Mesendoderm (in vitro differentiated cells): ENCODE measurements at regions not wholly inside any gene's neighbourhood (a gene's known extent, or its start where the extent isn't known, plus 50 kb on each side); places are given as distances from the start of the nearest gene placed in this dataset. TPM values are rescaled to one million over a fixed set of nuclear protein-coding genes. Genes with fewer than 3 reads are reported as not detected.

Source experiments
- DNase-seq: peaks from one replicate; pipeline ENCODE4 v3.0.0; 2013
- H2AK5ac ChIP-seq: 2 replicates; pipeline ENCODE4 v1.6.1; 2013; ENCODE audit warnings: low read length, inconsistent platforms
- H2BK120ac ChIP-seq: 2 replicates; pipeline ENCODE4 v1.6.1; 2013; ENCODE audit warnings: low read depth, mild to moderate bottlenecking, low read length, moderate library complexity, mixed read lengths
- H2BK15ac ChIP-seq: replicated peaks from 2 replicates; pipeline ENCODE4 v1.6.1; 2013; ENCODE audit warnings: low read depth, mild to moderate bottlenecking, moderate library complexity
- H2BK5ac ChIP-seq: 2 replicates; pipeline ENCODE4 v1.6.1; 2013; ENCODE audit warnings: low read length, inconsistent platforms
- H3K18ac ChIP-seq: 2 replicates; pipeline ENCODE4 v1.6.1; 2013; ENCODE audit warnings: mild to moderate bottlenecking, low read length, mixed read lengths
- H3K23ac ChIP-seq: one replicate; pipeline ENCODE4 v1.6.1; 2013; ENCODE audit warnings: low read length
- H3K27ac ChIP-seq: 2 replicates; pipeline ENCODE4 v1.5.1; 2013; ENCODE audit warnings: low read depth, mild to moderate bottlenecking, inconsistent platforms, low read length, moderate library complexity
- H3K27me3 ChIP-seq: 2 replicates; pipeline ENCODE4 v1.6.1; 2013; ENCODE audit warnings: low read length, control low read depth, mild to moderate bottlenecking, inconsistent platforms; ENCODE audit not compliant: insufficient read depth, poor library complexity
- H3K36me3 ChIP-seq: 2 replicates; pipeline ENCODE4 v1.6.1; 2013; ENCODE audit warnings: low read length, inconsistent platforms; ENCODE audit not compliant: control insufficient read depth, insufficient read depth
- H3K4ac ChIP-seq: one replicate; pipeline ENCODE4 v1.6.1; 2013; ENCODE audit warnings: low read depth, mild to moderate bottlenecking, low read length, moderate library complexity
- H3K4me1 ChIP-seq: 2 replicates; pipeline ENCODE4 v1.6.1; 2013; ENCODE audit warnings: low read depth, low read length, inconsistent platforms; ENCODE audit not compliant: control insufficient read depth
- H3K4me2 ChIP-seq: 2 replicates; pipeline ENCODE4 v1.6.1; 2013; ENCODE audit warnings: low read length
- H3K4me3 ChIP-seq: 2 replicates; pipeline ENCODE4 v1.5.1; 2013; ENCODE audit warnings: mild to moderate bottlenecking, low read length
- H3K56ac ChIP-seq: one replicate; pipeline ENCODE4 v1.6.1; 2013; ENCODE audit warnings: low read length
- H3K79me1 ChIP-seq: 2 replicates; pipeline ENCODE4 v1.6.1; 2013; ENCODE audit warnings: low read length, inconsistent platforms
- H3K79me2 ChIP-seq: 2 replicates; pipeline ENCODE4 v1.6.1; 2013; ENCODE audit warnings: mild to moderate bottlenecking, low read length; ENCODE audit not compliant: control insufficient read depth, insufficient read depth
- H3K9ac ChIP-seq: 2 replicates; pipeline ENCODE4 v1.6.1; 2013; ENCODE audit warnings: low read length, inconsistent platforms
- H4K5ac ChIP-seq: one replicate; pipeline ENCODE4 v1.6.1; 2013; ENCODE audit warnings: low read length
- H4K8ac ChIP-seq: one replicate; pipeline ENCODE4 v1.6.1; 2013; ENCODE audit warnings: low read depth, mild to moderate bottlenecking, control low read depth, low read length, moderate library complexity
- WGBS: extraction: QIAGEN DNeasy Blood & Tissue Kit; methylation state at CpG from one replicate; pipeline ENCODE4 v1.1.7; 2013; ENCODE audit warnings: low lambda C conversion rate, missing lambda C conversion rate; ENCODE audit not compliant: insufficient coverage; ENCODE audit errors: extremely low coverage; 5-methylcytosine and 5-hydroxymethylcytosine counted together
- small RNA-seq: library from polyadenylated mRNA; stranded (forward); fragments of <200 nt; extraction: miRNeasy Mini kit (QIAGEN cat#:217004); gene quantifications from one replicate; pipeline ENCODE3, GENCODE V24; 2013; ENCODE audit not compliant: insufficient read depth

DNA sequence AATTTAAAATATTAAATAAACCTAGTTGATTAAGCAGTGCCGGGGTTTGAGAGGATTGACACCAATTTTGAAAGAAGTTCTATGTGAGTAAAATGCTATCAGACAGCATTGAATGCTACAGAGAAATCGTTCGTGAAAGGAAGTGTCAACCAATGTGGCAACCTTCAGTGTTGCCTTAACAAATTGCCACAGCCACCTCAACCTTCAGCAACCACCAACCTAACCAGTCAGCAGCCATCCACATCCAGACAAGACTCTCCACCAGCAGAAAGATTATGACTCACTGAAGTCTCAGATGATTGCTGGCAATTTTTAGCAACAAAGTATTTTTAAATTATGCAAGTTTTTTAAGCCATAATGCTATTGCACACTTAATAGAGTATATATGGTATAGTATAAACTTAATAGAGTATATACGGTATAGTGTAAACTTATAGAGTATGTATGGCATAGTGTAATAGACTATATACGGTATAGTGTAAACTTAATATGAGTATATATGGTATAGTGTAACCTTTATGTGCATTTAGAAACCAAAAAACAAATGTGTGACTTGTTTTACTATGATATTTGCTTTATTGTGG lies 65.3 kb upstream of the ID4 start:
- H3K23ac ChIP-seq = no peak overlapping the region
- H3K79me2 ChIP-seq = no peaks in the 10 kb centered on the region
- no peak overlapping the region for H3K27ac ChIP-seq
- no peaks in the 10 kb centered on the region for H3K27me3 ChIP-seq
- no peak overlapping the region for H3K56ac ChIP-seq
- no peak overlapping the region for H2BK5ac ChIP-seq
- H2AK5ac ChIP-seq = no peak overlapping the region
- no peaks in the 10 kb centered on the region for H3K4me1 ChIP-seq
- H3K4me3 ChIP-seq = no peak overlapping the region
- no peaks in the 10 kb centered on the region for H3K36me3 ChIP-seq
- no peak overlapping the region for H4K5ac ChIP-seq
- H3K4ac ChIP-seq = no peak overlapping the region
- H3K18ac ChIP-seq = no peak overlapping the region
- H3K9ac ChIP-seq = no peak overlapping the region
- H2BK15ac ChIP-seq = no peak overlapping the region
- no peak overlapping the region for H4K8ac ChIP-seq
- H3K79me1 ChIP-seq = no peaks in the 10 kb centered on the region
- H3K4me2 ChIP-seq = no peak overlapping the region
- H2BK120ac ChIP-seq = no peak overlapping the region
- no peak for DNase-seq
- WGBS = 100% methylated on average over 2 of the region's 5 CpGs

DNA sequence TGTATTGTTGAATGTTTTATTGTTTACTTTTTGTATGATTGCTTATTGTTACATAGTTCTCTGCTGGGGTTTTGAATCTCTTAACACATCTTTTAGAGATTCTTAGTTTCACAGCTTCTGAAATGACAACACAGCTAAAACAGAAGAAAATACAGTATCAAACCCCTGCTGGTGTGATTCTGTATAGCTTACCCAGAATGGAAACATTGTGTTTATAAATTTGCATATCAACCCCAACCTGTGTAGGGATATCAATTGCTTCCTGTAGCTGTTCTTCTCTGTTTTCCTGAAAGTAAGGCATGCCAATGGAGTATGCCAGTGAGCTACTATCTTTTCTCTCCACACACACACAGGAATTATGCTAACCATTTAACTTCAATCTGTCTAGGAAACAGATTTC lies 64.3 kb upstream of the ID4 start:
- Histone ChIP-seq H3K4me2 (no peak overlapping the region), H3K4ac (no peak overlapping the region), H3K27me3 (no peaks in the 10 kb centered on the region), H4K8ac (no peak overlapping the region), H2AK5ac (no peak overlapping the region), H3K79me2 (no peaks in the 10 kb centered on the region), H3K36me3 (no peaks in the 10 kb centered on the region), H3K4me3 (no peak overlapping the region), H3K23ac (no peak overlapping the region), H4K5ac (no peak overlapping the region), H3K56ac (no peak overlapping the region), H3K18ac (no peak overlapping the region), H3K79me1 (no peaks in the 10 kb centered on the region), H2BK5ac (no peak overlapping the region), H2BK15ac (no peak overlapping the region), H3K4me1 (no peaks in the 10 kb centered on the region), H3K27ac (no peak overlapping the region), H3K9ac (no peak overlapping the region), H2BK120ac (no peak overlapping the region)
- DNase-seq = peak; percentile 23

DNA sequence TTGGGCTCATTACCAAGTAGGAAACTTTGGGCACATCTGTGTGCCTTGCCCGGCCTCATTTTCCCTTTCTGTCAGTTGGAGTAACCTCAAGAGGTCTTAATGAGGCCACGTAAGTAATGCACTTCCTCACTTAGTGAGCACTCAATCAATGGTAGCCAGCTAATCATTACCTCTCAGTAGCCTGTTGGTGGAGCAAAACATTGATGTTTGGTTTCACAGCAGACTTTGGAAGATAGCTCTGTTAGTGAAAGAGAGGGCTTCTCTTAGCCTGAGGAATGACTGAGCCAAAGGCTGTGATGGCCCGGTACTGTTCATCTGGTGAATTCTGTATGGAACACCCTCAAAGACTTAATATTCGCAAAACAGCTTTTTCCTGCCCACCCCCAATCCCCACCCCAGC lies 55.9 kb upstream of the ID4 start:
- H3K36me3 ChIP-seq = no peaks in the 10 kb centered on the region
- H3K56ac ChIP-seq = no peak overlapping the region
- H4K8ac ChIP-seq = no peak overlapping the region
- H3K4me3 ChIP-seq = no peak overlapping the region
- H4K5ac ChIP-seq = no peak overlapping the region
- DNase-seq = no peak
- no peak overlapping the region for H3K23ac ChIP-seq
- H2AK5ac ChIP-seq = no peak overlapping the region
- no peak overlapping the region for H3K9ac ChIP-seq
- H2BK120ac ChIP-seq = no peak overlapping the region
- no peak overlapping the region for H3K4me2 ChIP-seq
- no CpG with 5 or more reads among the region's 4 CpGs for WGBS
- no peak overlapping the region for H2BK5ac ChIP-seq
- no peaks in the 10 kb centered on the region for H3K79me1 ChIP-seq
- H3K18ac ChIP-seq = no peak overlapping the region
- no peak overlapping the region for H3K4ac ChIP-seq
- H2BK15ac ChIP-seq = no peak overlapping the region
- H3K79me2 ChIP-seq = no peaks in the 10 kb centered on the region
- no peaks in the 10 kb centered on the region for H3K27me3 ChIP-seq
- H3K4me1 ChIP-seq = no peaks in the 10 kb centered on the region
- no peak overlapping the region for H3K27ac ChIP-seq

GRCh38 chr6:19782588-19782987 lies 54.6 kb upstream of the ID4 start:
- Histone ChIP-seq H2BK5ac (no peak overlapping the region), H3K18ac (no peak overlapping the region)
- no CpG with 5 or more reads among the region's 3 CpGs for WGBS

More at GRCh38 chr6:19782588-19782987, 54.6 kb upstream of the ID4 start:
- Histone ChIP-seq H4K5ac (no peak overlapping the region), H2BK15ac (no peak overlapping the region), H3K4me2 (no peak overlapping the region), H3K4me1 (no peaks in the 10 kb centered on the region), H3K79me1 (no peaks in the 10 kb centered on the region), H3K36me3 (no peaks in the 10 kb centered on the region), H3K27me3 (no peaks in the 10 kb centered on the region), H3K56ac (no peak overlapping the region), H3K9ac (no peak overlapping the region), H4K8ac (no peak overlapping the region), H3K4ac (no peak overlapping the region), H2AK5ac (no peak overlapping the region), H2BK120ac (no peak overlapping the region), H3K4me3 (no peak overlapping the region), H3K23ac (no peak overlapping the region), H3K79me2 (no peaks in the 10 kb centered on the region), H3K27ac (no peak overlapping the region)
- no peak for DNase-seq

Small RNAs in the stretch of these regions (small RNA-seq; reads per million reads assigned to genes)
- gene MIR548A1 (not detected), gene RNA5SP205 (not detected), gene RNU6-801P (not detected)
